ENCODE measurements at regions not wholly inside any gene's neighbourhood (a gene's known extent, or its start where the extent isn't known, plus 50 kb on each side); places are given as distances from the start of the nearest gene placed in this dataset.

GRCh38 chr1:198932351-198932991, 293.6 kb downstream of the PTPRC start:
- Histone ChIP-seq H3K4me3 (peak overlapping the region; percentile 96), H3K36me3 (ENCODE audit: insufficient read depth, low read length) (peaks cover 56% of the 10 kb centered on the region), H3K27ac (peak overlapping the region; percentile 96), H3K9me3 (ENCODE audit: low read depth, low read length) (no peaks in the 10 kb centered on the region), H3K9ac (ENCODE audit: insufficient read length) (peak overlapping the region; percentile 95)
- TF ChIP-seq POLR2AphosphoS5 (IDR thresholded peaks at IDR 0.05; ENCODE audit: borderline replicate concordance, low read depth, low read length) (peak; percentile 48; the same call in 1 of the 2 replicates), FOXP2 (optimal IDR thresholded peaks at IDR 0.05; ENCODE audit: control extremely low read depth, extremely low read length, insufficient read depth) (no peak)
- no peak for DNase-seq (ENCODE audit: low read depth, low spot score)

- peak overlapping the region; percentile 95 for H3K9ac ChIP-seq (ENCODE audit: insufficient read length)
- H3K36me3 ChIP-seq (ENCODE audit: insufficient read depth, low read length): peaks cover 50% of the 10 kb centered on the region
- H3K27ac ChIP-seq: peak overlapping the region; percentile 96
- DNase-seq (ENCODE audit: low read depth, low spot score): no peak
- no peaks in the 10 kb centered on the region for H3K9me3 ChIP-seq (ENCODE audit: low read depth, low read length)
- no peak for TF ChIP-seq EZH2 (IDR thresholded peaks at IDR 0.05)
- TF ChIP-seq FOXP2 (optimal IDR thresholded peaks at IDR 0.05; ENCODE audit: control extremely low read depth, extremely low read length, insufficient read depth): no peak
- no peak; the same call in 1 of the 2 replicates for TF ChIP-seq POLR2AphosphoS5 (IDR thresholded peaks at IDR 0.05; ENCODE audit: borderline replicate concordance, low read depth, low read length)
- peak overlapping the region; percentile 96 for H3K4me3 ChIP-seq
Observed at GRCh38 chr1:198933515-198934222, 294.8 kb downstream of the PTPRC start.

- H3K9ac ChIP-seq (ENCODE audit: insufficient read length): peak overlapping the region; percentile 95
Observed at GRCh38 chr1:198934426-198934825, 295.6 kb downstream of the PTPRC start.

GRCh38 chr1:198934901-198935305, 296.1 kb downstream of the PTPRC start:
- Histone ChIP-seq H3K27ac (peak overlapping the region; percentile 96), H3K4me3 (peak overlapping the region; percentile 96), H3K9me3 (ENCODE audit: low read depth, low read length) (no peaks in the 10 kb centered on the region), H3K9ac (ENCODE audit: insufficient read length) (peak overlapping the region; percentile 95), H3K36me3 (ENCODE audit: insufficient read depth, low read length) (peaks cover 42% of the 10 kb centered on the region)
- peak; percentile 52 for DNase-seq (ENCODE audit: low read depth, low spot score)
- TF ChIP-seq POLR2AphosphoS5 (IDR thresholded peaks at IDR 0.05; ENCODE audit: borderline replicate concordance, low read depth, low read length): no peak; the same call in 1 of the 2 replicates
- TF ChIP-seq EZH2 (IDR thresholded peaks at IDR 0.05): no peak
- TF ChIP-seq FOXP2 (optimal IDR thresholded peaks at IDR 0.05; ENCODE audit: control extremely low read depth, extremely low read length, insufficient read depth): no peak

More at GRCh38 chr1:198934426-198934825, 295.6 kb downstream of the PTPRC start:
- no peak for DNase-seq (ENCODE audit: low read depth, low spot score)
- Histone ChIP-seq H3K27ac (peak overlapping the region; percentile 96), H3K36me3 (ENCODE audit: insufficient read depth, low read length) (peaks cover 43% of the 10 kb centered on the region), H3K4me3 (peak overlapping the region; percentile 96), H3K9me3 (ENCODE audit: low read depth, low read length) (no peaks in the 10 kb centered on the region)
- TF ChIP-seq FOXP2 (optimal IDR thresholded peaks at IDR 0.05; ENCODE audit: control extremely low read depth, extremely low read length, insufficient read depth): no peak
- no peak for TF ChIP-seq EZH2 (IDR thresholded peaks at IDR 0.05)
- TF ChIP-seq POLR2AphosphoS5 (IDR thresholded peaks at IDR 0.05; ENCODE audit: borderline replicate concordance, low read depth, low read length): no peak

DNA sequence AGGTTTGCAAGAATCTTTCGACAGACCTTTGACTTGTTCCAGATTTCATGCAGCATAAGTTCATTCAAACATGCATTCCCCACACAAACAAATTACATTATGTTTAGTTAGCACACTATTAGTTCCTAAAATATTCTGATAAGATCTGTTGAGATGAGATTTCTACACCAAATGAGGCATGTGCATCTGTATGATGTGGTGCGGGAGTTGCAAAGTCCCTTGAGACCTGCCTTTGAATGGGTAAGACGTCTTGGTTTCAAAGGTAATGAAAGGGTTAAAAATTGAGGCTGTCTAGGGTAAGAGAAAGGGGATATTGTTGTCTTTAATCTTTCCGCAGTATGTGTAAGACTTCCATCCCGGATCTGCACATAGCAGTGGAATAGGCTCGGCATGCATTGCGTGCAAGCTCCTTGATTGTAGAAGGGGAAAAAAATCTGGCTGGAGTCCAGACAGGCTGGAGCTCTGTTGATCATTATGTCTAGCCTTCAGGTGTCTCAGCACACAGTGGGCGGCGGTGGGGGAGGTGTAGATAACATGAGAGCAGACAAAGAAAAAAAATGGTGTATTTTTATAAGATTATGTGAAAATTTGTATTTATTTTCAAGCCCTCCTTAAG, 296.6 kb downstream of the PTPRC start:
- H3K9me3 ChIP-seq (ENCODE audit: low read depth, low read length): no peaks in the 10 kb centered on the region
- H3K4me3 ChIP-seq: peak overlapping the region; percentile 96
- H3K36me3 ChIP-seq (ENCODE audit: insufficient read depth, low read length): peaks cover 42% of the 10 kb centered on the region
- peak; percentile 83 for DNase-seq (ENCODE audit: low read depth, low spot score)
- peak overlapping the region; percentile 96 for H3K27ac ChIP-seq
- TF ChIP-seq FOXP2 (optimal IDR thresholded peaks at IDR 0.05; ENCODE audit: control extremely low read depth, extremely low read length, insufficient read depth) (no peak), POLR2AphosphoS5 (IDR thresholded peaks at IDR 0.05; ENCODE audit: borderline replicate concordance, low read depth, low read length) (peak; percentile 71), EZH2 (IDR thresholded peaks at IDR 0.05) (no peak)
- H3K9ac ChIP-seq (ENCODE audit: insufficient read length): peak overlapping the region; percentile 95

GRCh38 chr1:198936371-198937083, 297.7 kb downstream of the PTPRC start:
- H3K36me3 ChIP-seq (ENCODE audit: insufficient read depth, low read length): peaks cover 39% of the 10 kb centered on the region
- H3K27ac ChIP-seq: peak overlapping the region; percentile 96
- no peak for TF ChIP-seq FOXP2 (optimal IDR thresholded peaks at IDR 0.05; ENCODE audit: control extremely low read depth, extremely low read length, insufficient read depth)
- TF ChIP-seq POLR2AphosphoS5 (IDR thresholded peaks at IDR 0.05; ENCODE audit: borderline replicate concordance, low read depth, low read length): no peak; the same call in 1 of the 2 replicates
- TF ChIP-seq EZH2 (IDR thresholded peaks at IDR 0.05): no peak
- peak overlapping the region; percentile 96 for H3K4me3 ChIP-seq
- peak overlapping the region; percentile 95 for H3K9ac ChIP-seq (ENCODE audit: insufficient read length)
- no peak for DNase-seq (ENCODE audit: low read depth, low spot score)
- no peaks in the 10 kb centered on the region for H3K9me3 ChIP-seq (ENCODE audit: low read depth, low read length)

DNA sequence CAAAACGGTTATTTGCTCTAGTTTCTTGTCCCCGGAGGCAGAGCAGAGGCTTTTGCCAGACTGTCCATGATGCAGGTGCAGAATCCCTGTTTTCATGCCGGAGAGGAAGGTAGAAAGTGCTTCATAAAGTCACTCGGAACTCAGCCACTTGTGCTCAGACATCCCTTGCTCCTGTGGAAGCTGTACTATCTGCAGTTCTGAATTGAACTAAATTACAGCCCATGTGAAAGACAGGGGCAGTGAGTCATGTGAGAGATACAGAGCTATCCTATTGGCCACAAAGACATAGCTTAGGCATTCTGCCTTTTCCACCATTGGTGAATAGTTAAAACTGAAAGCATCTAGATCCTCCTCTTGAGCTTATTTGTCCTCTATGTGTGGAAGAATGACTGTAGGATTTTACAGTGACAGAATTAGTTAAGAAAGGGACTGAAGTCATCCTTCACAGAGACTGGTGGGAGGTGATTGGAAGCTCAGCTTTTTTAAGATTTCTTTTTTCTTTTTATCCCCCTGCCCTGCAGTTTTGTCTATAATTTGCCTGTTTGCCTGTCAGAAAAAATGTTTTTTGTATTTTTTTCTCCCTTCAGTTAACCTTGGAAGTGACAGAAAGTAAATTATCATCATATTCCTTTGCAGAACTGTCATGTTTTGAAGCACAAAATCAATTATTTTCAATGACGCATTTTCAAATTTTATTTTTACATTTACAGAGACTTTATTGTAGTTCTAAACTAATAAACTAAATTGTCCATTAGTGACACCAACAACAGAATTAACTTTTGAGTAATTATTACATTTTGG, 298.6 kb downstream of the PTPRC start:
- Histone ChIP-seq H3K4me3 (peak overlapping the region; percentile 96), H3K9me3 (ENCODE audit: low read depth, low read length) (no peaks in the 10 kb centered on the region), H3K36me3 (ENCODE audit: insufficient read depth, low read length) (peaks cover 36% of the 10 kb centered on the region), H3K27ac (peak overlapping the region; percentile 96), H3K9ac (ENCODE audit: insufficient read length) (peak overlapping the region; percentile 95)
- TF ChIP-seq POLR2AphosphoS5 (IDR thresholded peaks at IDR 0.05; ENCODE audit: borderline replicate concordance, low read depth, low read length): peak; percentile 91
- no peak for TF ChIP-seq FOXP2 (optimal IDR thresholded peaks at IDR 0.05; ENCODE audit: control extremely low read depth, extremely low read length, insufficient read depth)
- TF ChIP-seq EZH2 (IDR thresholded peaks at IDR 0.05): no peak
- peak; percentile 85 for DNase-seq (ENCODE audit: low read depth, low spot score)

Measured in SK-N-MC (cell line).